Stimulated activated CD8-positive, alpha-beta memory T cell treated with anti-CD3 and anti-CD28 coated beads, Interleukin-12 subunit alpha, Interleukin-12 subunit beta, amount 100 ng/mL, for 24 hours (primary cell): ENCODE measurements at regions not wholly inside any gene's neighbourhood (a gene's known extent, or its start where the extent isn't known, plus 50 kb on each side); places are given as distances from the start of the nearest gene placed in this dataset.
A peak's percentile ranks its signal among the peaks of the same experiment; 100 is the strongest.
"Not testable (repeated sequence)": the region's sequence is repeated elsewhere in the genome, so short reads cannot be mapped to it uniquely, and the experiment has no call there.

Experiments used
- DNase-seq: peaks from one replicate; pipeline ENCODE4 v3.0.0-alpha.2; 2020; ENCODE audit errors: extremely low read depth

DNA sequence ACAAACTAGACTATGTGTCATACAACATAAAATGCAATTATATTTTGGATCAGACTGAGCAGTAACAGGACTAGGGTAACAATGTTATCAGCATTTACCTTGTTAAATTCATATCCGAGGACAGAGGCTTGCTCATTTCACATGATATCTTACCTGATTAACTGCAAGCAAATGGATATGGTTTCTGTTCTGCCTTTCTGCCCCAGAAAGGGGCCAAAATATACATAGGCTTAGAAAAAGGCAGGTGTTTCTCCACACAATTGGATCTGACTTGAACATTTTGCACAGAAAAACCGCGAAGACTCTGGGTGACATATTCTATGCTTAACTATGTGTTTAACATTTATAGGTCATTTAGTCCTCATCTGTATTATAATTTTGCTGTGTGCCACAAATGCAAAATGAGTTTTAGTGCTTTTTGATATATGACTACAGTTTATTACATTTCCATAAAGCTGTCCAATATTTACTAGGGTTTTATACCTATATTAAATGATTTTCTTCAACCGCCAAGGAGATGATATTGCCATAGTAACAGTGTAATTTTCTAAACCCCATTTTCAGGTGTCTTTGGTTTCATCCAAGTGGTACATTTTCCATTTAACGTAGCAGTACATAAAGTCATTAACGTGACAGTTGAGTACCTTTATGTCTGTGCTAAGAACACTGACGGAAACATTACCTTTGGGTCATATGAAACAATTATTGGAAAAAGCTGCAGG lies 249.3 kb upstream of the KRR1 start:
- no peak for DNase-seq

GRCh38 chr12:75759842-75760572 lies 248.6 kb upstream of the KRR1 start:
- DNase-seq = no peak

DNA sequence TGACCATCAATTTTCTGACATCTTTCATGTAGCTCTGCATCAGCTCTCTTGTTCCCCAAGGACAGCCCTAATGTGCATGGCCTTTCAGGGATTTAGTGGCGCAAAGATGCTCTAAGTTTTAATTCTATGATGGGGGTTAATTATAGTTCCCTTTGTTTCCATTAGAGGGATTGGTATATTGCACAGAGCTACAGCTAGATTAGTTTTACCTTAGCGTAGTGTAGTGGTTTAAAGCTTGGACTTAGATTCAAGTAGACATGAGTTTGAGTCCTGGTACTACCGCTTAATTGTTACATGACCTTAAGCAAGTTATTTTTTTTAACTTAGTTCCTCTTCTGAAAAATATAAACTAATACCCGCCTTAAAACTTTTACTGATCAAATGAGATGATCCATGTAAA lies 247.8 kb upstream of the KRR1 start:
- no peak for DNase-seq

GRCh38 chr12:75756771-75757170 lies 245.4 kb upstream of the KRR1 start:
- no peak for DNase-seq

DNA sequence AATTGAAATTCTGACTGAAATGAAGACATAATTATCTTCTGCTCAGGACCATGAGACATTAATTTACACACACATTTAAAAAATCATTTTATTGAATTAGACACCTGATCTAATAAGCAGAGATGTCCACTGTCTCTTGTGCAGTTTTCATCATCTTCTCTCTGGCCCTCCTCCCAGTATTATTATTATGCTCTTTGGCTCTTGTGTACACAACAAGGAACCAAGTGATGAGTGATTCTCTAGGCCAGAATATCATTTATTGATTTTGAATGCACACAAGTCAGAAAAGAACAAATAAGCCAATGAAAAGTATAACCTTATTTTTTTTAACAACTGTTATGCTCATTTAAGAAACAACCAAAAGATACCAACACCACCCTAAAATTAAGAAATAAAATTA lies 244.7 kb upstream of the KRR1 start:
- DNase-seq = no peak

GRCh38 chr12:75754698-75755097 lies 243.3 kb upstream of the KRR1 start:
- no peak for DNase-seq

DNA sequence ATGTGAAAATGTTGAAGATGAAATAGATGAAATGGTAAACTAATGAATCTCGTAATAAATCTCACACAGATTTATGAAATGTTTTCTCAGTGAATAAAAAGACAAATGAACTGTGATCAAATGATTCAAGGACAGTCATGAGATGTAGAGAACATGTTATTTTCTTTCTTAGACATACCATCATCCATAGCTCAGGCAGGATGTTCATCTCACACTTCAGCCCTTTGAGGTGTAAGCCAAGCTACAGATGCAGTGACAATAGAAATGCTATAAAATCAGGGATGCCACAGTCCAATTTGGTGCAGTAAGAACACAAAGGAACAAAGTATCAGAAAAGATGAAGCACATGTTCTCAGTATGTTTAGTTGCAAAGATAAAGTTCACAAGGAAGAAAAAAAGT lies 242.7 kb upstream of the KRR1 start:
- no peak for DNase-seq

DNA sequence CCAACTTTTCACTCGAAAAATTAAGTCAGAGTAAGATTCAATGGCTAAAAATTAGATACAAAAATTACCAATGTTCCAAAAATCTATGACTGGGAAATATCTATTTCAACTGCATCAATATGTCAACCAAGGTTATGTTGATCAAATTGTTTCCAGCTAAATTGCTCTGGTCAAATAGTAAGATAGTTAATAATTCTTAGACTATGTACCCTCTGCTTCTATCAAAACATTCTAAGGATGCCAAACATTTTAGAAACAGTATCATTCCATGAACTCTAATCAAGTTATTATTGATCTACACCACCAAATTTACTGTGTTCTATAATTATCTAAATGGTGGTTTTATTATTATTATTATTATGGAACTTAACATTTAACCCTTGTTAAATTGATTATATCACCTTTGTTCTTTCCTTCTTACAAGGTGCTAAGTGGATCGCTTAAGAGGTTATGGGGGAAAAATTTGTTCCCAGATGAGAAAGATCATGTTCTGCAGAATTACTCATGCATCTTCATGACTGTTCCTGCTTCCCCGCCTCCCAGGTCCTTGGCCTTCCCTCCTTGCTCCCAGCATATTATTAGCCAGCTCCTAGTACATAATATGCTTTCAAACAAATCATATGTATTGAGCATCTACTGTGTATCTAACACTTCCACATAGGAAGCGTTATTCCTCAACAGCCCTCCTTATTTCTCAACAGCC lies 240.5 kb upstream of the KRR1 start:
- DNase-seq = no peak

GRCh38 chr12:75750716-75751306 lies 239.4 kb upstream of the KRR1 start:
- no peak for DNase-seq

- not testable (repeated sequence) for DNase-seq
These were observed 237.6 kb upstream of the KRR1 start for GRCh38 chr12:75748990-75749389.

- DNase-seq = no peak
These were observed 236.7 kb upstream of the KRR1 start for GRCh38 chr12:75748136-75748535.

DNA sequence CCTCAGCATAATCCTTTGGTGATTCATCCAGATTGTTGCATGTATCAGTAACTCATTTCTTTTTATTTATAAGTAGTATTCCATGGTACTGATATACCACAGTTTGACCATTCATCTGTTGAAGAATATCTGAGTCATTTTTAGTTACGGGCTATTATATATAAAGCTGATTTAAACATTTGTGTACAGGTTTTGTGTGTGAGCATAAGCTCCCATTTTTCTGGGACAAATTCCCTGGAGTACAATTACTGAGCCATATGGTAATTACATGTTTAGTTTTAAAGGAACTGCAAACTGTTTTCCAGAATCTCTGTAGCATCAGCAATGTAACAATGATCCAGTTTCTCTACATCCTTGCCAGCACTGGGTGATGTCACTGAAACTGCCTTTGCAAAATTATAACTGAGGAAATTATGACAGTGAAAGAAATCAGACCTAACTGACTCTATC lies 236.2 kb upstream of the KRR1 start:
- no peak for DNase-seq

- no peak for DNase-seq
These were observed 235.2 kb upstream of the KRR1 start for GRCh38 chr12:75746621-75747020.

- DNase-seq = no peak
These were observed 233.3 kb upstream of the KRR1 start for GRCh38 chr12:75744607-75745256.

GRCh38 chr12:75742961-75743360 lies 231.6 kb upstream of the KRR1 start:
- DNase-seq = no peak

- no peak for DNase-seq
These were observed 230.6 kb upstream of the KRR1 start for GRCh38 chr12:75742048-75742447.

DNA sequence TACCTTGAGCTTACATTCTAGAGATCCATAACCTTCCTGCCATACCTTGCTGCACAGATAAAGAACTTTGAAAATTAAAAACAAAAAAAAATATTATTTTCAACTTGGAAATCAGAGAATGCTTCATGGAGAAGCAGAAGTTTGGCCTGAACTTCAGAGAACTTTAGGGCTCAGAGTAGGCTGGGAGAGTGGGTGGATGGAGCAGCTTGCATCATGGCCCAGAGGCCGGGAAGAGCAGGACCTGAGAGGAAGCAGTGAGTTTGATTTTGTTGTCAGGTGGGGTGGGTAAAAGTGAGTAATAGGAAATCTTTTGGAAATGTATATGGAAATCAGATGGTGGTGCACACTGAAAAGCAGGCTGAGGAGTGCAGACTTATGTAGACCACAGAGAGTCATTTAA lies 228.5 kb upstream of the KRR1 start:
- no peak for DNase-seq

DNA sequence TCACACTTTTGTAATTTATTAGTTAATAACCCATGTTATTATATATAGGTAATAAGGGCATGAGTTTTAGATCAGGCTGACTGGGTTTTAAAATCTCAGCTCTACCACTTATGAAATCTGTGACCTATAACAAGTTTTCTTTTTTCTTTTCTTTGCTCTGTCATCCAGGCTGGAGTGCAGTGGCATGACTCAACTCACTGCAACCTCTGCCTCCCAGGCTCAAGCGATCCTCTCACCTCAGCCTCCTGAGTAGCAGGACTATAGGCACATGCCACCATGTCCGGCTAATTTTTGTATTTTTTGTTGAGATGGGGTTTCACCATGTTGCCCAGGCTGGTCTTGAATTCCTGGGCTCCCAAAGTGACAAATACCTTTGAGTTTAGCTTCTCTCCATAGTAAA lies 227.7 kb upstream of the KRR1 start:
- not testable (repeated sequence) for DNase-seq

- peak; percentile 17 for DNase-seq
These were observed 227.1 kb upstream of the KRR1 start for GRCh38 chr12:75738486-75738885.

GRCh38 chr12:75735853-75736252 lies 224.4 kb upstream of the KRR1 start:
- no peak for DNase-seq

DNA sequence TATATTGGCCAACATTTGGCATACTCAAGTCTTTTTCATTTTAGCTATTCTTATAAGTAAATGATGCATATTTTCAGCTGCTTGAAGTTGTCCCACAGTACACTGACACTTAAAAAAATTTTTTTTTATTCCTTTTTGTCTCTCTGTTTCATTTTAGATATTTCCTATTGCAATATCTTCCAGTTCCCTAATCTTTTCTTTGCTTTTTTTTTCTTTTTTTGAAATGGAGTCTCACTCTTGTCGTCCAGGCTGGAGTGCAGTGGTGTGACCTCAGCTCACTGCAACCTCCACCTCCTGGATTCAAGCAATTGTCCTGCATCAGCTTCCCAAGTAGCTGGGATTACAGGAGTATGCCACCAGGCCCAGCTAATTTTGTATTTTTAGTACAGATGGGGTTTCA lies 217.4 kb upstream of the KRR1 start:
- DNase-seq = no peak

DNA sequence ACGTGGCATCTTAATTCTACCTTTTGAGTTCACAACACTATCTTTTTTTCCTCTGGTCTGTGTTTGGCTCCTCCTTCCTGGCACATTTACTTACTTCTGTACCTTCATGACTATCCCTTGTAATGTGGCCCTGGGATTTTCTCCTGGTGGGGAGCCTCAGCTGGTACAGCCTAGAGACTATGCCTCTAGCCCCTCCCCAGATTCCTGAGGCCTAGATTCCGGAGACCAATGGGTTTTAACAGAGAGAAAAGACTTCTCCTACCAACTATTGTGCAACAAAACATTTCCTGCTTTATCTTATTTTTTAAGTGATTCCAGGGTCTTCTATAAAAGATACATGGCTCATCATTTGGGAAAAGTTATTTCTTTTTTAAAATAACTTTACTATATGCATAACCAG lies 216.2 kb upstream of the KRR1 start:
- no peak for DNase-seq
